Suprapubic skin (tissue), 4 donors: ENCODE measurements at regions not wholly inside any gene's neighbourhood (a gene's known extent, or its start where the extent isn't known, plus 50 kb on each side); places are given as distances from the start of the nearest gene placed in this dataset.

Experiments used
- DNase-seq, 2 donors: peaks; one replicate each; pipeline ENCODE4 v3.0.0-alpha.2; 2019; ENCODE audit warnings: low spot score in 2 of 2
- H3K27ac ChIP-seq: fragments of 200-600 bp; sonication (generic); one replicate; pipeline ENCODE4 v1.5.1; 2019
- H3K27me3 ChIP-seq: fragments of 200-600 bp; sonication (generic); one replicate; pipeline ENCODE4 v1.5.1; 2019
- H3K36me3 ChIP-seq: fragments of 200-600 bp; sonication (generic); one replicate; pipeline ENCODE4 v1.5.1; 2019
- H3K4me1 ChIP-seq: fragments of 200-600 bp; sonication (generic); one replicate; pipeline ENCODE4 v1.5.1; 2019
- H3K4me3 ChIP-seq: fragments of 200-600 bp; sonication (generic); one replicate; pipeline ENCODE4 v1.5.1; 2019; ENCODE audit warnings: mild to moderate bottlenecking
- H3K9me3 ChIP-seq: fragments of 200-600 bp; sonication (generic); one replicate; pipeline ENCODE4 v1.5.1; 2019
- CTCF ChIP-seq, 2 donors: fragments of 200-600 bp in 1 of 2; fragments of 450-650 bp in 1 of 2; sonication (generic) in 1 of 2; IDR thresholded peaks; one replicate each; pipeline ENCODE4 v1.5.1; 2016 to 2019; ENCODE audit warnings: antibody characterized with exemption in 2 of 2, mild to moderate bottlenecking in 1 of 2, moderate library complexity in 1 of 2
- EP300 ChIP-seq: sonication (generic); formaldehyde crosslinking; IDR thresholded peaks from one replicate; pipeline ENCODE4 v1.6.1; 2017; ENCODE audit warnings: antibody characterized with exemption
- POLR2A ChIP-seq, 2 donors: fragments of 450-650 bp; IDR thresholded peaks; one replicate each; pipeline ENCODE4 v1.6.1; 2017; ENCODE audit warnings: antibody characterized with exemption in 2 of 2, mild to moderate bottlenecking in 2 of 2, moderate library complexity in 2 of 2
- POLR2AphosphoS5 ChIP-seq, 3 donors: sonication (generic); formaldehyde crosslinking; IDR thresholded peaks; one replicate each; pipeline ENCODE4 v1.6.1; 2017; ENCODE audit warnings: antibody characterized with exemption in 3 of 3
- WGBS: methylation state at CpG from one replicate; pipeline ENCODE4 v1.1.5; 2018; 5-methylcytosine and 5-hydroxymethylcytosine counted together

- Histone ChIP-seq H3K4me3 (no peak overlapping the region), H3K4me1 (no peaks in the 10 kb centered on the region), H3K36me3 (no peaks in the 10 kb centered on the region), H3K27ac (no peak overlapping the region), H3K9me3 (peaks cover 5% of the 10 kb centered on the region), H3K27me3 (no peaks in the 10 kb centered on the region)
- 83% methylated on average over 3 of the region's 3 CpGs for WGBS
- DNase-seq: no peak
- TF ChIP-seq EP300 (no peak), POLR2AphosphoS5 (IDR thresholded peaks at IDR 0.05) (no peak), POLR2A (IDR thresholded peaks at IDR 0.05) (no peak), CTCF (IDR thresholded peaks at IDR 0.05) (no peak)
Measured at GRCh38 chr16:88288303-88288702, 94.5 kb upstream of the ZNF469 start.

GRCh38 chr16:88289001-88289400, 93.8 kb upstream of the ZNF469 start:
- 90% methylated on average over 3 of the region's 3 CpGs for WGBS
- Histone ChIP-seq H3K36me3 (no peaks in the 10 kb centered on the region), H3K27me3 (no peaks in the 10 kb centered on the region), H3K4me3 (no peak overlapping the region), H3K4me1 (no peaks in the 10 kb centered on the region), H3K9me3 (peaks cover 5% of the 10 kb centered on the region), H3K27ac (no peak overlapping the region)
- no peak for DNase-seq
- no peak for TF ChIP-seq EP300
- TF ChIP-seq POLR2A (IDR thresholded peaks at IDR 0.05): no peak
- TF ChIP-seq POLR2AphosphoS5 (IDR thresholded peaks at IDR 0.05): no peak
- TF ChIP-seq CTCF (IDR thresholded peaks at IDR 0.05): no peak

DNA sequence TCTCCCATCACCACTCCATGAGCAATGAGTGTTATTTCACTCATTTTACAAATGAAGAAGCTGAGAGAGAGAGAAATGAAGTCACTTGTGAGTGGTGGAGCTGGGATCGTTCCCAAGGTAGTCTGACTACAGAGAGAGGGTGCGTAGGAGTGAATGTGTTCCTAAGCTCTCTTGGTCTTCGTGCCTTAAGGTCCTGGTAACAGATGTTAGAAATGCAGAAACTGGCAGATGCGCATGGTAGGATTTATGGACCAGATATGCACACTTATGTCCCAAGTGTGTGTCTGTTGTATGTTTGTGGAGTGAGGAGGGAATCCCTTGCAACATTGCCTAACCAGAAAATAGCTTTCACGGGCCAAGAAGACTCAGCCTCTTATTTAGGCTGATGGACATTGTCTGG, 93.2 kb upstream of the ZNF469 start:
- Histone ChIP-seq H3K27ac (no peak overlapping the region), H3K9me3 (peaks cover 5% of the 10 kb centered on the region), H3K36me3 (no peaks in the 10 kb centered on the region), H3K27me3 (no peaks in the 10 kb centered on the region), H3K4me3 (no peak overlapping the region), H3K4me1 (no peaks in the 10 kb centered on the region)
- peak in 1 of 3 donors; percentile 41 for TF ChIP-seq POLR2AphosphoS5 (IDR thresholded peaks at IDR 0.05)
- TF ChIP-seq CTCF (IDR thresholded peaks at IDR 0.05): no peak
- no peak for TF ChIP-seq POLR2A (IDR thresholded peaks at IDR 0.05)
- TF ChIP-seq EP300: no peak
- no peak for DNase-seq
- WGBS: 69% methylated on average over 5 of the region's 5 CpGs

GRCh38 chr16:88289968-88290401, 92.8 kb upstream of the ZNF469 start:
- whole genome bisulfite sequencing: 71% methylated on average over 8 of the region's 12 CpGs
- Histone ChIP-seq H3K9me3 (peaks cover 5% of the 10 kb centered on the region), H3K4me1 (no peaks in the 10 kb centered on the region), H3K4me3 (no peak overlapping the region), H3K27ac (no peak overlapping the region), H3K27me3 (no peaks in the 10 kb centered on the region), H3K36me3 (no peaks in the 10 kb centered on the region)
- no peak for DNase-seq
- no peak for TF ChIP-seq POLR2A (IDR thresholded peaks at IDR 0.05)
- no peak for TF ChIP-seq POLR2AphosphoS5 (IDR thresholded peaks at IDR 0.05)
- no peak for TF ChIP-seq CTCF (IDR thresholded peaks at IDR 0.05)
- no peak for TF ChIP-seq EP300

DNA sequence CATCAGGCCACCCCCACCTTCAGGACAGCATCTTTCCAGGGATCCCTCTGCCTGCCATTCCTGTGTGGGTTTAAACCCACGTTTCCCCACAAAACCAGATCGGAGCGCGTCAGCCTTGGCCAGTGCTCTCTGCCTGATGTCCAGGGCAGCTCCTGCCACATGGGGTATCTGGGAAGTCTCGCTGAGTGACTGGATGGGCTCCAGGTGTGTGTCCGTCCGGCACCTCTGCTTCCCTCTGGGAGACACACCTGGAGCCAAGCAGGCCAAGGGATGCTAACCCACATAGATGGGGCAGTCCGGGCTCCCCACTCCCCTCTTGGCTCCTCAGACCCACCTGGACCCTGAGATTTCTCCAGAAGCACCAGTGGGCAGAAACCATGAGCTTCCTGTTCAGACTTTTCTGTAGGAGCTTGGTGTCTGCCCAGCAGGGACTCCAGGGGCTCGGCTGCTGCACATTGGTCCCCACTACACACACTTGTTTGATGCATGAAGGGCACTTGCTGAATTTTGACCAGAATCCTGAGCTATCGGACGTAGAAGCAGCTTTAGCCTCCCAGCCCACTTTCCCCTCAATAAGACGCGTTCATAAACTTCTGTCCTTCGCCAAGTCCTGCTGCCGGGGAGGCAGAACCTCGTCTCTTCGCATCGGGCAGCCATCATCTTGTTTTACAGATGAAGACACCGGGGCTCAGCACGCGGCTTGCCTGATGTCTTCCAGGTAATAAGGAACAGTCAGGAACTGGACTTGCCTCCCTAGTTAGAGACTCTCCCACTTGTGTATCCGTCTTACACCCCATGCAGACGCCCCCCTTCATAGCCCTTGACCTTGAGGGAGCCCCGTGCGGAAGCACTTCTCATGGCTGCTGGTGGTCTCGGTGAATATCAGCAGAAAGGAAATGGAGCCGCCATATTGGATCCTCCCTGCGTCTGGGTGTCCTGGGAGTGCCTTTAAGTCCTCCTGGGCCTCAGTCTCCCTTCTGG, 91.6 kb upstream of the ZNF469 start:
- H3K27me3 ChIP-seq: no peaks in the 10 kb centered on the region
- no peak overlapping the region for H3K27ac ChIP-seq
- WGBS: 95% methylated on average over 19 of the region's 28 CpGs
- no peak overlapping the region for H3K4me3 ChIP-seq
- H3K4me1 ChIP-seq: peaks cover 2% of the 10 kb centered on the region
- peaks cover 5% of the 10 kb centered on the region for H3K9me3 ChIP-seq
- no peaks in the 10 kb centered on the region for H3K36me3 ChIP-seq
- DNase-seq: no peak
- TF ChIP-seq POLR2AphosphoS5 (IDR thresholded peaks at IDR 0.05) (no peak), EP300 (no peak), CTCF (IDR thresholded peaks at IDR 0.05) (no peak), POLR2A (IDR thresholded peaks at IDR 0.05) (no peak)
